CD1c-positive myeloid dendritic cell (primary cell): ENCODE measurements at regions not wholly inside any gene's neighbourhood (a gene's known extent, or its start where the extent isn't known, plus 50 kb on each side); places are given as distances from the start of the nearest gene placed in this dataset.

Source experiments
- DNase-seq: peaks from one replicate; pipeline ENCODE4 v3.0.0-alpha.2; 2016; ENCODE audit errors: extremely low spot score

DNA sequence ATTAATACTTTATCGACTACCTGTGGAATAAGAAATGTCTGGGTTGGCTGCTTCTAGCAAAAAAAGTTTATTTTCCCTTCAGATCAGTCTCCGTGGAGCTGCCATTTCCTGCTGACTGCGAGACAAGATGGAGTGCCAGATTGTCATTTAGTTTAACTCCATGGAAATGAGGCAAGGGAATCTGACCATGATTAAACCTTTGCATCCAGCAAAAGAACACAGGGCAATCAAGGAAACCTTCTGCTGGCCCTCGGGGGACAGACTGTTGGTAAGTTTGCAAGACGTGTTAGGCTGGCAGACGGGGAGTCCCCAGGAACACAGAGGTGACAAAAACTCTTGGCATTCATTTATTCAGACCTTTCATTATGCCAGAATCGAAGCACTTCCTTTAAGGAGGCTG is 52.2 kb upstream of the SPACA1 start:
- DNase-seq, result no peak

DNA sequence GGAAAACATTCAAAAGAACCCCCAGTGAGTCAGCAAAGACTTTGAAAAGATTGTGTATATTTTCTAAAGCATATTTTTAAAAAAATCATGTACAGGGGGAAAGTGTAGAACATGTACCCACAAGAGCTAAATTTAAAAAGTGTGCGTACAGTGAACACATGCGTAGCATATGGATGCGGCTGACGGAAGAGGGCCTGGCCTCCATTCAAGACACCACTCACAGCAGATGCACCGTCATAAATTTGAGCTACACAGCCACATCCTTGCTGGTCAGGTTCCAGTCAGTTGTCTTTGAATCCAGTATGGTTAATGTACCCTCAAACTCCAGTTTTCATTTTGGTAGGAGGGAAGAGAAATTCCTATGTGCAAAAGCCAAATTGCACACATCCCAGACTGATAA is 54.3 kb upstream of the SPACA1 start:
- no peak for DNase-seq

DNA sequence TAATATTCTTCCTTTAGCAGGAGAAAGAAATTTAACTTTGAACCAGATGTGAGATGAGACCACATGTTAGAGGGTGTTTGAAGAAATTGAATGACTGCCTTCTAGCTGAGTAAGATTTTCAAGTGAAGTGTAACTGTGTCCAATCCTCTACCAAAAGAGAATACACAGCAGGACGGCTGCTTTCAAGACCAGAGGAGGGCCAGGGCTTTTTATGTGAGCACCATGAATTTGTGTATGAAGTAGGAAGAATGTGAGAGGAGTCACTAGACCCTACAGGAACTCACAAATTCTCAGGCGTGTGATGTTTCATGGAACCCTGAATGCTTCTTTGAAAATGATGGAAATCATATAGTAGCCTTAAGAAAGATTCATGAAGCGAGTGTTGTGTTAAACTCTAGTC is 56.8 kb upstream of the SPACA1 start:
- DNase-seq, result no peak

DNA sequence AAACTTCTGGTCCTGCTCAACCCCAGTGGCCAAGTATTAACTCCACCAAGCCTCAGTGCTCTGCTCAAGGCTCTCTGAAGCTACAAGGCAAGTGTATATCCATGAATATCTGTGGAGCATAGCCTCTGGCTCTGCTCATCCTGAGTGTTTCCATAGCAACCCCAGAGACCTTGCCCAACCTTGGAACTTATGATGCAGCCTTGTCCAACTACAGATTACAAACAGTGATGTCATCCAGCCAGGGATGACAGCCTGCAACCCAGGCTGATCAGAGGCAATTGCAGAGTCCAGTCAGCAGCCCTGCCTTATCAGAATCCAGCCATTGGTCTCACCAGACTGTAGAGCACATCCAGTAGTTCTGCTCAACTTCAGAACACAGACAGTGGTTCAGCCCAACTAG is 65.5 kb upstream of the SPACA1 start:
- DNase-seq, result no peak

DNA sequence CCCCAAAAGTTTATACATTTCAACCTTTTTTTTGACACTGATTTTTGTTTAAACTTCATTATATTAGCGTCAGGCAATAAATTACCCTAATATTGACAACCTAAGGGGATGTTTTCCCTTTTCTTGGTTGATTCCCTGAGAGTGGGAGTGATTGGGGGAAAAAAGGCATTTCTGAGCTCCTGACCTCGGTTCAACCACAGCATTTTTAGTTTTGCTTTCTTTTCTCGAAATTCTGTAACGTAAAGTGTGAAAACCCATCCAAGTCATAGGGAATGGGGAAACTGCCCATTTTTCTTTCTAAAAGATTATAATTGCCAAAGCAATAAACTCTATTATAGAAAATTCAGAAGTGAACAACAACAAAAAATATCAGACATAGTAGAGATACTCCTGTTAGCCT is 67.9 kb upstream of the SPACA1 start:
- DNase-seq, result no peak

DNA sequence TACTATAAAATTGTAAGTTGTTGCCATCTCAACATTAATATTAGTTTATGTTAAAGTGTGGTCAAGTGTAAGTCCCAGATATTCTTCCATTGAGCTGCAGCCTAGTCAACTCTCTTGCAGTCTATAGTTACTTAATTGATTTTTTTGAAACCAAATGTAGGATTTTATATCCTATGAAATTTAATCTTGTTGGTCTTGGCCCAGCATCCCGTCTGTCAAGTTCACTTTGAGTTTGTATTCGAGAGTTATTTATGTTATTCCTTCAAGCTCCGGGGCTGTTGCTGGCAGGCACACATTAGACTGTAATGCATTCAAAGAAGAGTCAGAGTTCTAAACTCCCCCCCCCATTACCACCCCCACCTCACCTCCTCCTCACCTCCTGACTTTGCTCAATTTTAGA is 71.0 kb upstream of the SPACA1 start:
- no peak for DNase-seq

DNA sequence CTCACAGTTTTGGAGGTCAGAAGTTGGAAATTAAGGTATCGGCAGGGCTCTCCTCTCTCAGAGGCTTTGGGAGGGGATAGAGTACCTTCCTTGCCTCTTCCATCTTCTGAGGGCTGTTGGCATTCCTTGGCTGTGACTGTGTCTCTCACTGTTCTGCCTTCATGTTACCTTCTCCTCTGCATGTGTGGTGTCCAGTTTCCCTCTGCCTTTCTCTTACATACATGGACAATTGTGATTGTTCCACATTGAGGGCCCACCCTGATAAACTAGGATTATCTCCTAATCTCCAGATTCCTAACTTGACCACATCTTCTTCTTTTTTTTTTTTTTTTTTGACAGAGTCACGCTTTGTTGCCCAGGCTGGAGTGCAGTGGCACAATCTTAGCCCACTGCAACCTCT is 72.1 kb upstream of the SPACA1 start:
- no peak for DNase-seq

DNA sequence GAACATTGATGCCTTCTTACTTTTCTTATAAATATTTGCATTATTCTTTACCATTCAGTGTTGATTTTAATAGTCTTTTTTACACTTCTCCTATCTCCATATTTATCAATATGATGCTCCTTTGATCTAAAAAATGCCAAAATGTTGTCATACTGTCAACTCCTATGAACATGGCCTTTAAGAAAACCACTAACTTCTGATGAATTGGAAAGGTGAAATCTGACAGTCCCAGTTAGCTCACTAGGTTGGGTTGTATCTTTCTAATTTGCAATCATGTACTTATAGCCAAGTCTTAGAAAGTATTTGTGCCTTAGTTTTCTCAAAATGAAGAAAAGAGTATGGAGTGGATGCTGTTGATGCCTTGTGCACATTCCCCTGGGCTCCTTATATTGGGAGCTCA is 75.4 kb upstream of the SPACA1 start:
- no peak for DNase-seq

DNA sequence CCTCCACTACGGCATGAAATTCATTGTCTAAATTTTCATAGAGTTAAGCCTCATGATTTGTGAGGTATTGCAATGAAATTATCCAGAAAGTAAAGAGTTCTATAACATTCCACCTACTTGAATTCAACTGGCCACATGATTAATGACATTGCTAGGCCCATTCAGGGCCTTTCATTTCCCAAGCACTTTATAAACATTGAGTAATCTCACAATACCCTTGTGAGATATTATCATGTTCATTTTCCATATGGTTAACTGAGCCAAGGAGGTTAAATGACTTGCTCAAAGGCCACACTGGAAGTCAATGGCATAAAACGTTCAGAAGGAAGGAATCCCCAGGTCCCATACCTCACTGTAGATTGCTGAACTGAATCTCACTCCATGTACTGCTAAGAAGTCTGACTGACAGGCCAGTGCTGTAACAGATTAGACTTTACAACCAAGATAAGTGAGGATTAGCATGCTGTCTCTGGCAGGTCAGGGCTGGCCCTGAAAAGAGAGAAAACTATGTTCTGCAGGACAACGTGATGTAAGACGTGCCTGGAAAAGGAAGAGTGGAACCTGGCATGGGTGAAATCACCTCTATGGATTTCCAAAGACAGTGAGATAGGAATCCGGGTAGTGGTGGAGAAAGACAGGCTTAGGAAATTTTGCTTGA is 75.9 kb upstream of the SPACA1 start:
- DNase-seq, result no peak

DNA sequence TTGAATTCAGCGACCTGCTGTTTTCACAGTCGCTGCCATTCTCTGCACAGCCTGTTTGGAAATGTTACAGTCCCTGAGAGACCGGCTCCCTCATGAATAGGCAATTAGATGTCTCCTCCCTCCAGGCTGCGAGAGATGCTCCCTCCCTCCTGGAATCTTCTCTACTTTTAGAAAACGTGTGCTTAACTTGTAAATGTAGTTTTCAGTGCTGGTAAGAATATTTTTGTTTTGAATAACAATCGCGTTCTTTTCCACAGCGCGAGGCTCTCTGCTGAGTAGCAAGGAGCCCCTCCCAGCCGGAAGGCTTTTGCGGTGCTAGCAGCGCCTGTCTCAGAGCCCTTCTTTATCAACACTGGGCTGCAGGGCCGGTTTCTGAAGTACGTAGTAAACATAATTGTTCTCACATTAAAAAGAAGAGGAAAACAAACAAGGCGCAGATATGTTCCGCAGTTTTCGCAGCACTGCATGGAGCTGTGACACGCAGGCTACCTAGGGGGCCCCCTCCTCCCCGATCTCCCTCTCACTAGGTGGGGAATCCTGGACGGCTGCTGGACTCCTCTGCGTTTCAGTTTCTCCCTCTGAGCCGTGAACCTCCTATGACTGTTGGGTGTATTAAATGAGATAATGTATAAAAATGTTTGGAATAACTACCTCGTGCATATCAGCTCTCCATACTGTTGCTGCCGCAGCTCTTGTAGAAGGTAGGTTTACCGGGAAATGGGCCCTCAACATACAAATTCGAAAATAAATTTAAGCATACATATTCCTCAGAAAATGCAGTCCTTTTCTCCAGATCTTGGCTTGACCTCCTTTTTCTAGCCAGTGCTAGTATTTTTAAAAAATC is 79.0 kb upstream of the SPACA1 start:
- DNase-seq, result no peak

DNA sequence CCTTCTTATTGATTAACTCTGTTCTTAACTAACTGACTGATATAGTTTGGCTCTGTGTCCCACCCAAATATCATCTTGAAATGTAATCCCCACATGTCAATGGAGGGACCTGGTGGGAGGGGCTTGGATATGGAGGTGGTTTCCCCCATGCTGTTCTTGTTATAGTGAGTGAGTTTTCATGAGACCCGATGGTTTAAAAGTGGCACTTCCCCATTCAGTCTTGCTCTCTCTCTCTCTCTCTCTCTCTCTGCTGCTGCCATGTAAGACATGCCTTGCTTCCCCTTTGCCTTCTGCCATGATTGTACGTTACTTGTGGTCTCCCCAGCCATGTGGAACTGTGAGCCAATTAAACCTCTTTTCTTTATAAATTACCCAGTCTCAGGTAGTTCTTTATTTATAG is 81.8 kb upstream of the SPACA1 start:
- DNase-seq, result no peak

DNA sequence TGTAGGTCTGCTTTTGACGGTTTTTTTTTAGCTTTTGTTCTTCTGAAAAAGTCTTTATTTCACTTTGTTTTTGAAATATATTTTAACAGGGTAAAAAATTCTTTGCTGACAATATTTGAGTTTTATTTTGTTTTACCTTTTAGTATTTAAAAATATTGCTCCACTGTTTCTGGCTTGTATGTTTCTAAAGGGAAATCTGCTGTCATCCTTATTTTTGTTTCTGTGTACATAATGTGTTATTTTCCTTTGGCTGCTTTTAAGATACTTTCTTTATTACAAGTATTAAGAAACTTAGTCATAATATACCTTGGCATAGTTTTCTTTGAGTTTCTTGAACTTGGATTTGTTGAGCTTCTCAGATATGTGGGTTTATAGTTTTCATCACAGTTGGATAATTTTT is 88.6 kb upstream of the SPACA1 start:
- no peak for DNase-seq

DNA sequence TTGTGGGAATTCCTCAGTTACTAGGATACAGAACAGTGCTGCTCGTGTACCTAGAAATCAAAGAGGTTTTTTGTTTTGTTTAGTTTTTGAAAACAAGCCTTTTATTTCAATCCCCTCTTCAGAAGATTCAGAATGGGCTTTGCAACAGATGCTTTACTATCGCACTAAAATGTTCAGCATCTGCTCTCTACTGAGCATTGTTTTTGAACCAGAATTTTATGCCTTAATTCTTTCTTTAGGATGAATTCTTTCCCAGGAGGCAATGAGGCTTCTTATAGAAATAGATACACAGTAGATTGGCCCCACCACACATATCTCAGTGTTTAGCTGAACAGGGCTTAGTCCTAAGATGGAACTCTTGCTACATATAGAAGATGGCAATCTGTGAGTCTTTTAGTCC is 95.9 kb upstream of the SPACA1 start:
- DNase-seq, result no peak

DNA sequence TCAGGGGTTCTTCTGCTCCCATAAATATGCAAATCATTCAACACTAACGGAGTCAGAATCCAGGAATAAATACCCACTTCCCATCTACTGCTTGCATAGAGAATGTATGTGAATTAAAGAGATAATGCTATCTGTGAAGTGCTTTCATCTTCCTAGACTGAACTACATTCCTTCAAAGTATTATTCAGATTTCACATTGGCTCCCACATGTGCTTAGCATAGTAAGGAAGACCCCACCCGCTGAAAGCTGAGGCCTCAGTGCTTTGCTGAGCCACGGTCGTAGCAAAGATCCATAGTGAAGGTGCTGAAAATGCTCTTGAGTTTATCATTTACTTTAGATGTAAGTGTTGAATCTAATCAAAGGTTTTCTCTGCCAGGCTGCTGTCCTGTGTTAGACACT is 97.0 kb upstream of the SPACA1 start:
- no peak for DNase-seq

DNA sequence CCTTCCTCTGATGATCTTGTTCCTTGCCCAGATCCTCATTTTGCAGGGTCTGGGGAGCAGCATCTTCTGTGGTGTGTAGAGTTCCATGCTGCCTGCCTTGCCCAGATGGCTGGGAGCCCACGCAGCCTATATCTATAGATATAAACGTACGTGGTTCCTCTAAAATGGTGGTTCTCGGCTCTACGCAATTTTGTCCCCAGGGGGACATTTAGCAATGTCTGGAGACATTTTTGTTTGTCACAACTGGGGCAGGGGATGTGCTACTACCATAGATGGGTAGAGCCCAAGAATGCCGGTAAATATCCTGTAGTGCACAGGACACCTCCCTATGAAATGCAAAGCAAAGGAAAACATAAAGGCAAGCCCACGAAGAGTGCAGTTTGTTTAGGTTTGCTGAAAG is 98.4 kb upstream of the SPACA1 start:
- no peak for DNase-seq

DNA sequence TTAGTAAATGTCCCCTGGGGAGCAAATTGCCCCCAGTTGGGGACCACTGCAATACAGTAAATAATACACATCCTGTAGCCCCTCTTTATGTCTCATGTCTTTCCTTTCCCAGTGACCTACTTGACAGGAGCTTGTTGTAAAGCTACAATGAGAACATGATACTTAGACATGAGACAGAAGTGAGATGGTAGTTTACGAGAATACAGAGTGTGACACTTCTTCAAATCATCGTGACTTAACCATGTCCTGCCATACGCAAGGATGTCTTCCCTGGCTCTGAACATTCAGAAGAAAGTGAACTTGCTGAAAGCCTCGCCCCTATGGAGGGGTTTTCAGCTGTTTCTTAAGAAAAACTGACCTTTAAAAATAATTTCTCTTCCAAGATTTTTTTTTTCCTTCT is 101.0 kb upstream of the SPACA1 start:
- no peak for DNase-seq

DNA sequence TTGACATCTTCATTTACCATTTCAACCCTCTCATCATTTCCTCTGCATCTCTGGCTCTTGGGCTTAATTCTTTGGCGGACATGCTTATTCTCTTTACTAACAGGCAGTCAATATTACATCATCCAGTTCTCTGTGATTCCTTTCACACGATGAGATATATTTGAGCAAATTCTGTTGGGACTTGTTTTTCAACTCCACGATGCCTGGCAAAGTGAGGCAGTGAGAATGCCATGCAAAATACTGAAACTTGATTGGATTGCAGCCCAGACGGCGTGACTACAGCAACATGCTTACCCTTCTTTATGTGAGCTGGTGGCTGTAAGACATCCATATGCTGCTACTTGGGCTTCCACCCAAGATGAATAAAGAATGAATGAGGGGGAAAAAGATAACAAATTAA is 101.7 kb upstream of the SPACA1 start:
- DNase-seq, result no peak

DNA sequence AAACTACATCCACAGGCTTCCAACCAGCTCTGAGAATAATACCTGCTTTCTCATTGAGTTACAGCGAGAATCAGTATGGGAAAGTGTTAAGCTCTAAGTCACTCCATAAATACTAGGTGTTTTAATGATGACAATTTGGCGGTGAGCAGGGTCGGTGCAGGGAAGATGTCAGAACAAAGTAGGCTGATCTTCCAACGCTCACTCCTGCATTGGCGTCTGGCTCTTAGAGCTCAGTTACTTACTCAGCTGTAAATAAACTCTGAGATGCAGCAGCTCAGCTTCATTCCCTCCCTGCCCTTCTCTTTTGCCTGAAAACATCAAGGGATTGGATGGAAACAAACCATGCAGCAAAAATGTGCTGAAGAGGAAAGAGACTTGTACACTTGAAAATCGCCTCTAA is 102.5 kb upstream of the SPACA1 start:
- DNase-seq, result no peak

DNA sequence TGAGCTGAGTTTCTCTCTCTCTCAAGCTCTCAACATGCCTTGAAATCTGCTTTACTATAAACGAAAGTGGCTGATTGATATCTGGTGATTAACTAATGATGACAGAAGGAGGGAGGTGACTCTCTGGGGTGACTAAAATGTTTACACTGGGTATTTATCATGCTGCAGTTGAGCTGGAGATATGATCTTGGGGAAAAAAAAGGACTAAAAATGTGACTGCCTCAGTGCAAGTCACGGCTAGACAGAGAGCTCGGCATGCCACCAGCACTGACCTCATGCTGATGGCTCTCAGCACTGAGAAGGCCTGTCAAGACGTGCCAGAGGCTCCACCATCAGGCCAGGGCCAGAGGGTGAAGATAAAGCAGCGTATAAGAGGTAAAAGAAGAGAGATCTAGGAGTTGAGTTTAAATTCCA is 103.1 kb upstream of the SPACA1 start:
- no peak for DNase-seq

DNA sequence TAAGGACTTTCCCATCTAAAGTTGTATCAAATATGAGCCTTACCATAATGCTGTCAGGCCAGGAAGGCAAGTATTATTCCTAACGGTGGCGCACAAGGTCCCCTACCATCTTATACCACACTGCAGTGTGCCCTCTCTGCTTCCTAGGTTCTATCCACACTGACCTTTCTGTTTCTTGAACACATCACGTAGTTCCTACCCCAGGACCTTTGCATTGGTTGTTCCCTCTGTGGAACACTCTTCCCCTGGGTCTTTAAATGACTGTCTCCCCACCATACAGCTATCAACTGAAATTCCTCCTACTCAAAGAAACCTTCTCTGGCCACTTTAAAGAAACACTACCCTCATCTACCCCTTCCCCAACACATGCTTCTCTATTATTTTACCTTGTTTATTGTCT is 104.5 kb upstream of the SPACA1 start:
- no peak for DNase-seq

DNA sequence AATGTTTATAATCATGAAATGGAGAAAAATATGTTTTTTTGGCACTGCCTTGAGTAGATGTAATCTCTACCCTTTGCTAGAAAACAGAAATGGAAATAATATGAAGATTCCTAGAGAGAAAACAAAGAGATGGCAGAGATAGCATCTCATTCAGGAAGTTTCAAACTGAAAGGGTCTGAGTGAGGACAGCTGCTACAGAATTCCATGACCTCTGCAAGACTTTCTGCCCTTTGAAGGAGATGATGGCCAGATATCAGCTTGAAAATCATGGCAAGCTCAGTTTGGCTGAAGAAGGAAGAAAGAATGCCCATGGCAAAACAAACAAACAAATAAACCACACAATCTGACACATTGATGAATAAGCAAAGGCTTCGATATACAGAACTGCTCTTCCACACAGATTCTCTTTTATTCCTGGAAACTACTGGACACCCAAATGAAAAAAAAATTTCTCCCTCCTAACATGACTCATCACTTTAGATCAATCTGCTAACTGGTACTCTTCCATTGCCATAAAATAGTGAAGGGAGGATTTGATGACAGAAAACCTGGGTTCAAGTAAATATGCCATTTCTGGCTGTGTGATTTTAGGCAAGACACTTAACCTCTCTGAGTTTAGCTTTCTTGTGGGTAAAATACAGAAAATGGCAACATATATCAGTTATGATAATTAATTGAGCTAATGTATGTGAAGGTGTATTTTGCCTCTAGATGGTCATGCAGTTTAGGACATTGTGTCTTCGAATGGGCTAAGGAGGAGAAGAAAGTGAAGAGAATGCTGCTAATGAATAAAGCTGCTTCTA is 105.9 kb upstream of the SPACA1 start:
- DNase-seq, result no peak

DNA sequence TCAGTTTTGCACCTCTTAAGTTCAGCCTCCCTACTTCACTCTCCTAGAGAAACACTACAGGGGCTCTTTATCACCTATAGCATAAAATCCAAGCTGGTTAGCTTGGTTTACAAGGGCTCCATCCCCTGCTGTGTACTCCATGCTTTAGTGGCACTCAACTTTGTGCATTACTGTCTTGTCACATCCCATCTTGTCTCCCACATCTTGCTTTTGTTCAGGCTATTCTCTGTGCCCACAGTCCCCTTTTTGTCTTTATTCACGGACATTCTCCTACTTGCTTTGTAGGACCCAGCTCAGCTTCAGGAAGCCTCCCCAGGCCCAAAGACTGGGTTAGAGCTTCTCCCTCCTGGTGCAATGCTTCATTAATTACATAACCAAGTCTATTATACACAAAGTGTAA is 107.9 kb upstream of the SPACA1 start:
- no peak for DNase-seq

DNA sequence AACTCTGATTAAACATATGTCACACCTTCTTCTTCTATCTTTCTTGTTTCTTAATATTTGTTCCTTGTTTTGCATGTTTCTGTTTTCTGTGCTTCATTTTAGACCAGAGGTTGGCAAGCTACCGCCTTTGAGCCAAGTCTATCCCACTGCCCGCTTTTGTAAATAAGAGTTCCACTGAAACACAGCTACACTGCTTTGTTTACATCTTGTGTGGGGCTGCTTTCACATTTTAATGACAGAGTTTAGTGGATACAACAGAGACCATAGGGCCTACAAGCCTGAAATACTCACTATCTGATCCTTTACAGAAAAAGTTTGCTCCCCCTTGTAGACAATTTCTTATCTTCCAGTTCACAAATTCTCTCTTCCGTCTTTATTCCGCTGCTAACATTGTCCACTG is 109.4 kb upstream of the SPACA1 start:
- no peak for DNase-seq
